Thyroid gland (tissue), 4 donors: ENCODE measurements at regions not wholly inside any gene's neighbourhood (a gene's known extent, or its start where the extent isn't known, plus 50 kb on each side); places are given as distances from the start of the nearest gene placed in this dataset.

Experiments used
- DNase-seq, 2 donors: peaks; one replicate each; pipeline ENCODE4 v3.0.0-alpha.2; 2019
- H3K27ac ChIP-seq, 3 donors: fragments of 200-600 bp; sonication (generic); 1 replicate in 2 of 3; 2 replicates in 1 of 3; pipeline ENCODE4 v1.5.1; 2016 to 2019; ENCODE audit warnings: mild to moderate bottlenecking in 1 of 3, moderate library complexity in 1 of 3
- H3K27me3 ChIP-seq: fragments of 200-600 bp; sonication (generic); one replicate; pipeline ENCODE4 v1.5.1; 2019
- H3K36me3 ChIP-seq, 2 donors: fragments of 200-600 bp; sonication (generic); one replicate each; pipeline ENCODE4 v1.5.1; 2016 to 2019
- H3K4me1 ChIP-seq, 2 donors: fragments of 200-600 bp; sonication (generic); one replicate each; pipeline ENCODE4 v1.5.1; 2017 to 2019
- H3K4me3 ChIP-seq, 3 donors: fragments of 200-600 bp; sonication (generic); replicated peaks in 1 of 3; 1 replicate in 2 of 3; 2 replicates in 1 of 3; pipeline ENCODE4 v1.5.1; 2016; ENCODE audit warnings: mild to moderate bottlenecking in 1 of 3
- H3K9me3 ChIP-seq: fragments of 200-600 bp; sonication (generic); one replicate; pipeline ENCODE4 v1.5.1; 2017
- CTCF ChIP-seq, 6 experiments: fragments of 200-600 bp in 3 of 6; fragments of 450-650 bp in 3 of 6; sonication (generic) in 3 of 6; IDR thresholded peaks; one replicate each; pipeline ENCODE4 v1.5.1; 2016 to 2019; ENCODE audit warnings: antibody characterized with exemption in 6 of 6, mild to moderate bottlenecking in 2 of 6, inconsistent platforms in 1 of 6, moderate library complexity in 1 of 6
- POLR2A ChIP-seq, 2 donors: fragments of 450-650 bp; IDR thresholded peaks; one replicate each; pipeline ENCODE4 v1.6.1; 2017; ENCODE audit warnings: antibody characterized with exemption in 2 of 2, mild to moderate bottlenecking in 2 of 2, moderate library complexity in 1 of 2
- WGBS, 2 donors: methylation state at CpG; one replicate each; pipeline ENCODE4 v1.1.5; 2017; 5-methylcytosine and 5-hydroxymethylcytosine counted together
- intact Hi-C: fragments of 100-400 bp; cut with DNase I; formaldehyde crosslinking; loops from one replicate; pipeline ENCODE4 v1.15.1; 2023

- 97% methylated on average over 1 of the region's 1 CpG for WGBS, 2 donors
Measured at GRCh38 chr18:47434214-47434746, 182.8 kb upstream of the SKOR2 start.

GRCh38 chr18:47427923-47428637 lies 176.6 kb upstream of the SKOR2 start:
- Histone ChIP-seq H3K9me3 (no peaks in the 10 kb centered on the region), H3K27ac (no peak overlapping the region), H3K4me3 (no peak overlapping the region), H3K36me3 (no peaks in the 10 kb centered on the region), H3K27me3 (no peaks in the 10 kb centered on the region), H3K4me1 (no peaks in the 10 kb centered on the region)
- intact Hi-C loops = no loop called here
- WGBS, 2 donors = 70 to 78% methylated on average over 10 of the region's 10 CpGs
- TF ChIP-seq POLR2A (IDR thresholded peaks at IDR 0.05) = no peak
- TF ChIP-seq CTCF (IDR thresholded peaks at IDR 0.05) = no peak
- no peak for DNase-seq

More at GRCh38 chr18:47434214-47434746, 182.8 kb upstream of the SKOR2 start:
- H3K4me1 ChIP-seq = no peaks in the 10 kb centered on the region
- DNase-seq = no peak
- no peaks in the 10 kb centered on the region for H3K36me3 ChIP-seq
- H3K9me3 ChIP-seq = no peaks in the 10 kb centered on the region
- no peak for TF ChIP-seq POLR2A (IDR thresholded peaks at IDR 0.05)
- no peak for TF ChIP-seq CTCF (IDR thresholded peaks at IDR 0.05)
- H3K27ac ChIP-seq = no peak overlapping the region
- intact Hi-C loops = no loop called here
- H3K4me3 ChIP-seq = no peak overlapping the region
- H3K27me3 ChIP-seq = no peaks in the 10 kb centered on the region

- Histone ChIP-seq H3K27me3 (no peaks in the 10 kb centered on the region), H3K9me3 (no peaks in the 10 kb centered on the region), H3K27ac (no peak overlapping the region), H3K4me1 (no peaks in the 10 kb centered on the region), H3K36me3 (no peaks in the 10 kb centered on the region), H3K4me3 (no peak overlapping the region)
- TF ChIP-seq POLR2A (IDR thresholded peaks at IDR 0.05) (no peak), CTCF (IDR thresholded peaks at IDR 0.05) (no peak)
- no peak for DNase-seq
- intact Hi-C loops = no loop called here
Measured at GRCh38 chr18:47427072-47427471, 175.6 kb upstream of the SKOR2 start.

- no peak for TF ChIP-seq CTCF (IDR thresholded peaks at IDR 0.05)
- no peak for TF ChIP-seq POLR2A (IDR thresholded peaks at IDR 0.05)
- Histone ChIP-seq H3K4me3 (no peak overlapping the region), H3K27me3 (no peaks in the 10 kb centered on the region), H3K27ac (no peak overlapping the region), H3K36me3 (no peaks in the 10 kb centered on the region), H3K4me1 (no peaks in the 10 kb centered on the region), H3K9me3 (no peaks in the 10 kb centered on the region)
- intact Hi-C loops = no loop called here
- DNase-seq = no peak
- WGBS, 2 donors = 81 to 85% methylated on average over 7 of the region's 7 CpGs
Measured at GRCh38 chr18:47425365-47425764, 173.9 kb upstream of the SKOR2 start.

DNA sequence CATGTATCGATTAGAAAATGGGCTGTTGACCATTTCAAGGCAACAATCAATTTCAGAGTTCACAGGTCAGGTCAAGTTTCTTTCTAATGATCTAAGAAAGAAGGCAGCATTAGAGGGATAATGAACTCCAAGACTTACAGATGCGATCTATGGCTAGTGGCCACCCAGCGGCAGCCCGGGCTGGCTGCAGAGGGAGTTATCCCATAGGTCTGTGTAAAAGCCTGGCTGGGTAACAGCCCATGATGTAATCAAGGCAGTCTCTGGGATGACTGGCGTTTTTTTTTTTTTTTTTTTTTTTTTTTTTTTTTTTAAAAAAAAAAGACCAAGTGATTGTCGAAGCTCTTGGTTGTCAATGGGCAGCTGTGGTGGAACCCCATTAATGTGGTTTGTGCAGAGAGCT lies 171.1 kb upstream of the SKOR2 start:
- Histone ChIP-seq H3K4me3 (no peak overlapping the region), H3K9me3 (no peaks in the 10 kb centered on the region), H3K27me3 (no peaks in the 10 kb centered on the region), H3K36me3 (no peaks in the 10 kb centered on the region), H3K4me1 (no peaks in the 10 kb centered on the region), H3K27ac (no peak overlapping the region)
- DNase-seq = no peak
- intact Hi-C loops = no loop called here
- TF ChIP-seq POLR2A (IDR thresholded peaks at IDR 0.05) (no peak), CTCF (IDR thresholded peaks at IDR 0.05) (no peak)
- WGBS, 2 donors = 68 to 71% methylated on average over 6 of the region's 6 CpGs
